ENCODE measurements at regions not wholly inside any gene's neighbourhood (a gene's known extent, or its start where the extent isn't known, plus 50 kb on each side); places are given as distances from the start of the nearest gene placed in this dataset.

DNA sequence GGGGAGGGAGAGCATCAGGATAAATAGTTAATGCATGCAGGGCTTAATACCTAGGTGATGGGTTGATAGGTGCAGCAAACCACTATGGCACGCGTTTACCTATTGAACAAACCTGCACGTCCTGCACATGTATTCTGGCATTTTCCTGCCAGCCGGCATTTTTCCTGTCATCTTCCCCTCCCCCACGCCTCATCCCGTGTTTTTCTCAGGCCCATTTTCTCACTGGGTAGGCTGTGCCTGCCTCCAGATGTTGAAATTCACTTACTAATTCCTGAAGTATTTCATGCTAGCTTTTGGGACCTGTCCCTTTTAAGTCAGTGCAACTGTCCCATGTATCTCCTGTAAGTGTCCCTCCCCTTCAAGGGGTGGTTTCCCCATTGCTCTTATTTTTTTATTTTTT is 220.3 kb upstream of the NPY start:
- DNase-seq (ENCODE audit: low read depth), result no peak
- H3K4me3 ChIP-seq (ENCODE audit: low read depth, low read length), result no peak overlapping the region
- TF ChIP-seq, protein P1, sequence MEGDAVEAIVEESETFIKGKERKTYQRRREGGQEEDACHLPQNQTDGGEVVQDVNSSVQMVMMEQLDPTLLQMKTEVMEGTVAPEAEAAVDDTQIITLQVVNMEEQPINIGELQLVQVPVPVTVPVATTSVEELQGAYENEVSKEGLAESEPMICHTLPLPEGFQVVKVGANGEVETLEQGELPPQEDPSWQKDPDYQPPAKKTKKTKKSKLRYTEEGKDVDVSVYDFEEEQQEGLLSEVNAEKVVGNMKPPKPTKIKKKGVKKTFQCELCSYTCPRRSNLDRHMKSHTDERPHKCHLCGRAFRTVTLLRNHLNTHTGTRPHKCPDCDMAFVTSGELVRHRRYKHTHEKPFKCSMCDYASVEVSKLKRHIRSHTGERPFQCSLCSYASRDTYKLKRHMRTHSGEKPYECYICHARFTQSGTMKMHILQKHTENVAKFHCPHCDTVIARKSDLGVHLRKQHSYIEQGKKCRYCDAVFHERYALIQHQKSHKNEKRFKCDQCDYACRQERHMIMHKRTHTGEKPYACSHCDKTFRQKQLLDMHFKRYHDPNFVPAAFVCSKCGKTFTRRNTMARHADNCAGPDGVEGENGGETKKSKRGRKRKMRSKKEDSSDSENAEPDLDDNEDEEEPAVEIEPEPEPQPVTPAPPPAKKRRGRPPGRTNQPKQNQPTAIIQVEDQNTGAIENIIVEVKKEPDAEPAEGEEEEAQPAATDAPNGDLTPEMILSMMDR (IDR thresholded peaks at IDR 0.05; ENCODE audit: insufficient read depth, low read length), result no peak

DNA sequence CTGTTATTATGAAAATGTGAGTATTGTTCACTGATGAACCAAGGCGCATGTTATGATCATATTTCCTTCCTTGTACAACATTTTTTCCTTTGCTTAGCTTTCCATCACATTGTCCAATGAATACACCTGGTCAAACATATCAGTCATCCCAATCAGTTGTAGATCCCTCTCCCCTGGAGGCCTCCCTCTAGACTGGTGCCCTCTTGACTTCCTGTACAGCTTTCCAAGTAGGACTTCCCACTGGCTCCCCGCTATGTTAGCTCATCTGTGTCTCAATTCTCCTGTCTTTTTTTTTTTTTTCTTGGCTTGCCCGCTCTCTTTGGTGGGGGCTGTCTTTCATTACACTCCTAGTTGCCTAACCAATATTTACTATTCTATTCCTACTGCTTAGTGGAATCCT is 214.2 kb upstream of the NPY start:
- no peak overlapping the region for H3K4me3 ChIP-seq (ENCODE audit: low read depth, low read length)
- no peak for DNase-seq (ENCODE audit: low read depth)
- TF ChIP-seq, protein P1 (IDR thresholded peaks at IDR 0.05; ENCODE audit: insufficient read depth, low read length), result no peak

DNA sequence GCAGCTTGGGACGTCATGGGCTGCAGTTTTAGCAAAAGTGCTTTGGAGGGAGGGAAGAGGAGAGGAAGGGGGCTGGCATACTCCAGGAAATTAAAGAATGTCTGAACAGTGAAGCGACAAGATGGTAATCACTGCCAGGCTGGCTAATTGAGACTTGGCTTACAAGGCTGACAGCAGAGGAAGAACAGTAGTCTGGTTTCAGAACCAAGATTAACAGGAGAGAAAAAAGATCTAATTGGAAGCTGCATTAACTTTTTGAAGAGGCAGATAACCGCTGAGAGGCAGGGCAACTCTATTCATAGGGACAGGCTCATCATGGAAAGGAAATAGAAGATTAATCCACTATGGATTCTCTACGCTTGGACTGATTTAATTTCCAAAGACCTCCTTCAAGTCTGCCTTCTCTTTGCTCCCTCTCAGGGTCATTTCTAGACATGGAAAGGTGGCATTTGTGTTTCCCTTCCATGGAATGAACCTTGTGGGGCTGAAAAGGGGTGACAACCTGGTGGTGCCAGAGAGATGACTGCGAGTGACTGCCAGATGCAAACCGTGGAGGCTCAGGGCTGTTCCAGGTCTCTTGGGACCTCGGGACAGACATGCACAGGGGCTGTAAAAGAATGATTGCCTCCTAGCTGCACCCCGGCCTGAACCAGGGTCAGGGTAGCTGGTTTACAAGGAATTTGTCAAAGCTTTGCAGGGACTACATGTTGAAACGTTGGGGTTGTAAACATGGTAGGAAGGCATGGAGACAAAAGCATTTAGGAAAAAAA is 210.2 kb upstream of the NPY start:
- no peak overlapping the region for H3K4me3 ChIP-seq (ENCODE audit: low read depth, low read length)
- no peak for DNase-seq (ENCODE audit: low read depth)
- TF ChIP-seq, protein P1 (IDR thresholded peaks at IDR 0.05; ENCODE audit: insufficient read depth, low read length), result no peak

DNA sequence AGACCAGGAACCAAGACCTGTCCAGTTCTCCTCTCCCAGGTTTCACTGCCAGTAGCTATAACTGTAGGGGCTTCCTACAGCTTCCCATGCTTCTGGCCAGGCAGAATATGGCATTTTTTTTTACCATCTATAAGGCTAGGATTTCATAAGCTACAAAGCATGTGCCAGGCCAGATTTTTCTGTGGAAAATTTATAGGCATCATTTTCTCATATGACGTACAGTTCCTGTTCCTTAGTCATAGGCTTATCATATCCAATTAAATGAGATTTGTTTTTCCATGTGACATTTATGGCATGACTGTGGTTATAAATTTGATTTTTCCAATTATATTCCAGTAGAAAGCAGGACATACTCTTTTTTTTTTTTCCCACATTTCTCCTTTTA is 208.6 kb upstream of the NPY start:
- no peak for DNase-seq (ENCODE audit: low read depth)
- TF ChIP-seq, protein P1 (IDR thresholded peaks at IDR 0.05; ENCODE audit: insufficient read depth, low read length), result no peak
- no peak overlapping the region for H3K4me3 ChIP-seq (ENCODE audit: low read depth, low read length)

DNA sequence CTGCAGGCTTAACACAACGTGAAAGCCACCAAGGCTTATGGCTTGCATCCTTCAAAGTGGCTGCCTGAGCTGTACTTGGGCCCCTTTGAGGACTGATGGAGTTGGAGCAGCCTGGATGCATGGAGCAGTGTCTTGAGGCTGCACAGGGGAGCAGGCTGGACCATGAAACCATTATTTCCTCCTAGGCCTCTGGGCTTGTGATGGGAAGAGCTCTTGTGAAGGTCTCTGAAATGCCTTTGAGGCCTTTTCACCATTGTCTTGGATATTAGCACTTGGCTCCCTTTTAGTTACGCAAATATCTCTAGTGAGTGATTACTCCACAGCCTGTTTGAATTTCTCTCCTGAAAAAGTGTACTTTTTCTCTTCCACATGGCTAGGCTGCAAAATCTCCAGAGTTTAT is 201.2 kb upstream of the NPY start:
- DNase-seq (ENCODE audit: low read depth), result no peak
- TF ChIP-seq, protein P1 (IDR thresholded peaks at IDR 0.05; ENCODE audit: insufficient read depth, low read length), result no peak

DNA sequence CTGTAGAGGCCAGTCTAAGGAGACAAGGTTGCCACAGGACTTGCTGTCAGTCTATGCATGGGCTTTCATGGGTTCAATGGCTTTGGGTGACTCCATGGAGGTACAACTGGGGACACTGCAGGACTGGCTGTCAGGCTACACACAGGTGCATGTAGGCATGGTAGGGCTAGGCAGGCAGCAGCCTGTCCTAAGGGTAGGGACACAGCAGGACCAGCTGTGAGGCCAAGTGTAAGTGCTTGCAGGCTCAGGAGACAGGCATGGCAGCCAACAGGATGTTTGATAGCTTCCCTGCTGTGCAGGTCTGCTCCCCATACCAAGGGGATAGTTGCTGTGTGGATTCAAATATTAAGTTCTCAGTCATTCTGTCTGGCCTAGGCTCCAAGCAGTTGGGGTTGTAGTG is 181.0 kb upstream of the NPY start:
- TF ChIP-seq, protein P1 (IDR thresholded peaks at IDR 0.05; ENCODE audit: insufficient read depth, low read length), result no peak
- no peak overlapping the region for H3K4me3 ChIP-seq (ENCODE audit: low read depth, low read length)
- DNase-seq (ENCODE audit: low read depth), result no peak

More for the DNA sequence above, 201.2 kb upstream of the NPY start:
- H3K4me3 ChIP-seq (ENCODE audit: low read depth, low read length), result no peak overlapping the region

DNA sequence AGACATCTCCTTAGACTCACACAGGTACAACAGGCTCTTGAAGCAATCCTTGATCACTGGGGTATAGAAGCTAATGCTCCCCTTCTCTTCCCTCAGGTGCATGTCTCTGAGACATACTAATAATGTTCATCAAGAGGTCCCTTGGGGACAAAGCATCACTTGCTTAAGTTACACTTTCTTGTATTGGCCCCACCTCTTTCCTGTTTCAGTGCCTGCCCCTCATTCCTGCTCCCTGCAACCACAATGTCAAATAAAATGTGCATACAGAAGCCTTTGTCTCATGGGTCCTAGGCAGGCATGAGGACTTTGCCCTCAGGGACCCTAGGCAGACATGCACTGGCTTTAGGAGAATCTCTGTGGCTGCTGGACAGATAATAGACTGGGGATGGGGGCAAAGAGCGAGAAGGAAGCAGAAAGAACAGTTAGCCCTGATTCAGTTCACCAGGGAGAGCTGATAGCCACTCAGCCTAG is 175.0 kb upstream of the NPY start:
- H3K4me3 ChIP-seq (ENCODE audit: low read depth, low read length), result no peak overlapping the region
- no peak for DNase-seq (ENCODE audit: low read depth)
- TF ChIP-seq, protein P1 (IDR thresholded peaks at IDR 0.05; ENCODE audit: insufficient read depth, low read length), result no peak
